ENCODE measurements at regions not wholly inside any gene's neighbourhood (a gene's known extent, or its start where the extent isn't known, plus 50 kb on each side); places are given as distances from the start of the nearest gene placed in this dataset.

DNA sequence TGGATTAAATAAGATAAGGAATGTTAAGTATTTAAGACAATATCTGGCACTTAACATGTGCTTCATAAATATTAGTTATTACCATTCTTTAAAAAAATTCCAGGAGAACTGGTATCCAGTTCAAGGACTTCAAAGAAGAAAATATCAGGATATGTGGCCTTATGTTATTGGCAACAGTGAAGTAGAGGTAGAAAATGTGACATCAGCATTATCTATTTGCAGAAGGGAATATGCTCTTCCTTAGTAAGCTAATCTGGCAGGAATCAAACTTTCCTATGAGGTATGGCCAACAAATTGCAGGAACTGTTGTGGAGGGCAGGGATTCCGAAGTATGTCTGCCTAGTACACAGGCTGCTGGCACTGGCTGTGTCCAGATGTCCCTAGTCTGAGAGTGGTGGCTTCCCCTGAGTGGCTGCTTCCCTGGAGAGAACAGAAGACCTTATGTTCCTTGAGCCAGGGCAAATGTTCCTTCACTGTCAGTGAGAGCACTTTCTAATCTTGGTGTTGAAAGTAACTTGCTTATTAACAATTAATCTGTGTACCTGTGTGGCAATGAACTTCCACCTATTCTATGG, 351.7 kb upstream of the THRB start:
- no peak for DNase-seq

DNA sequence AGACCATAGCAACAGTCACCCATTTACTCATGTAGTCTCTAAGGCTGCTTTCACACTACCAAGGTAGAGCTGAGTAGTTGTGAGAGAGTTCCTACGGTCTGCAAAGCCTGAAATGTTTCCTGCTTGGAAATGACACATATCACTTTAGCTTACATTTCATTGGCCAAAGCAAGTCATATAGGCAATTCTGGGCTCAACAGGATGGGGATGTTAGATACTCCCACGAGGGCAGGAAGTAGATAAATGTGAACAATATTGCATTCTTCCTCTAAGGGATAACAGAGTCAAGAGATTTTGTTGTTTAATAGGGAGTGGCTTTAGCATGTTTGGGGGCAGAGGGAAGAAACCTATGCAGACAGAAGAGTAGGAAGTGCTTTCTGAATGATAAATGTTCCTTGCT, 355.6 kb upstream of the THRB start:
- DNase-seq = no peak

DNA sequence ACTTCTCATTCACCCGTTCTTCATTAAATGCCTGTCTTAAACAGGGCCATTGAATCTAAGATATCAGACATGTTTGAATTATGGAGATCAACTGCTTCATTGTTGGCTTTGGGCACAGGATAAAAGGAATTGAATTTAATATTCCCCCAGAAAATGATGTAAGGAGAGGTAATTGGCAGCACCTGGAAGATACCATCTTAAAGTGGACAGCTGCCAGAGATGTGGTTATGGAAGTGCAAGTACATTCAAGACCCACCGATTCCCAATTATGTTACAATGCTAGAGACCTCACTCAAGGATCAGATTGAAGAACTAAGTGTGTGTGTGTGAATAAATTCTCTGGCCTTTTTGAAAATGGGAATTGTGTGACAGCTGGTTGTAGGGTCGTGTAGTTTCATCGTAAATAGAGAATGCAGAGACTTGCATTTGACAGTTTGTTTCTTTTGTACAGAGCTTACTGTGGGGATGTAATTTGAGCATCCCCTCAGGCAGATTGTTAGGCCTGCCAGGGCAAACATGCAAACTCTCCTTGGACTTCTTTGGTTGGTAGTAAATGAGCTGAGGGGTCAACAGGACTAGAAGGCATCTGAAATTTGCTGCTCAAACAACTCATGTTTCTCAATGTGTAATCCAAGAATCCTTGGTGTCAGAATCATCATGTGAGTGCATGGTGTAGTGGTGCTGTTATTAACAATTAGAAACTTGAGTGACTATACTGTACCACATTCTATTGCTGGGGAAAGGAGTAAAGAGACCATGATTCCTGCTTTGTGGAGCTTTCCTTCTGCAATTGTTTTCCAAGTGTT, 359.2 kb upstream of the THRB start:
- DNase-seq = no peak

DNA sequence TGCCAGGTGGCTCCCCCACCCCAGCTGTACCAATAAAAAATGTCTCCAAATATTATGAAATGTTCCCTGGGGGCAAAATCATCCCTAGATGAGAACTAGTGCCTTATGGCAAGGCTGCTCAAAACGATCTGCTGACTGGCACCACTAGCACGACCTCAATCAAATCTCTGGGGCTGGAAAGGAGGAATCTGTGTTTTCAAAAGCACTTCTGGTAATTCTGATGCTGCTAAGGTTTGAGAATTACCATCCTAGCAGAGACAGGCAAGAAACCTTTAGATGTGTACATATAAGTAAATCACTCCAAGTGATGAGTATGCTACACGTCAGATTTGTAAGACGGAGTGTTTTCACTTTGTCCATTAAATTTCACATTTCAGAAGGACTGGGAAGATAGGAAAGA, 360.1 kb upstream of the THRB start:
- DNase-seq = no peak

DNA sequence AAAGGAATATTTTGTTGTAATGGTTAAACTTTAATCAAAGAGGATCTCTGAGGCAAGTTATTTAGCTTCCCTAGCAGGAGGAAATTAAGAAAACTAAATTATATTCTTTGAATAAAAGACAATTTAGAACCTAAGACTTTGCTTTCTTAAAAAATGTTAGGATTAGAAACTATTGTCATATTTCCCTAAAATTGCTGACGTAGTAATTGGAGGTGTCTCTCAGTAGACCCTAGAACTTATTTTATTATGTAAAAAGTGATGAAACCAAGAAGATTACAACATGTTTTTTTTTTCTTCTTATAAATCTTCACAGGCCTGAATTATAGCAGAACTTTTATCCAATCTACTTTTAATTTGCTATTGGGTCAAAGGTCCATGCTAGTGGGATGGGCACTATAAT, 363.3 kb upstream of the THRB start:
- no peak for DNase-seq

DNA sequence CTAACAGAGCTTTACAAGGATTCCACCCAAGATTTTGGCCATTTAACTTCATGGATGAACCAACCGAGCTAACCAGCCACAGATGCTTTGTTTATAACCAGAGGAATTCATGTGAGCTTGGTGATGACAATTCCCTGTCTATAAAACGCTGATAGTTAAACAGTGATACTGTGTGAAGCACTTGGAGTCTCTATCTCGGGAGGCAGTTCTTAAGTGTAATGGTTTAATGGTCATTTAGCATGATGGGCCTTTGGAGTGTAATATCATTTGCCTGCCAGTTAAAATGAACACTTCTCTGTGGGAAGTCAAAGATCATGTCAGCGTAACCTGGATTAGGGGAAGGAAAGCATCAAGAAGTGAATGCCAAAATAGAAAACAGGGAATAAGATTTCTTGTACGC, 368.6 kb upstream of the THRB start:
- DNase-seq = no peak

DNA sequence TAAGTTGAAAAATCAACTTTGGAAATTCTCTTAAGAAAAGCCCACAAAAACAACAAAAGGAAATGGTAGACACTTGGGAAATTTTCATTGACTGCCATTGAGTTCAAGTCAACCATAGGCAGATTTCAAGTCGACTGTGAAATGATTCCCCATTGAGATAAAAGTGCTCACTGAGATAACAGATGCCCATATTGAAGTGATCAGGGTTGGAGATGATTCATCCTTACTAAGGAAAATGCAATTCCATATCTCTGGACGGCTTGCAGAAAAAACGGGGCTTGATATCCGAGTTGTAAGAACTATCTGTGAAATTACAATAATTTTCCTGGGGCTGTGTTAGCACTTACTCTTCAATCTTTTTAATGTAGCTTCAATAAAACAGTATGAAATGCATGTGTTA, 373.1 kb upstream of the THRB start:
- DNase-seq = no peak

DNA sequence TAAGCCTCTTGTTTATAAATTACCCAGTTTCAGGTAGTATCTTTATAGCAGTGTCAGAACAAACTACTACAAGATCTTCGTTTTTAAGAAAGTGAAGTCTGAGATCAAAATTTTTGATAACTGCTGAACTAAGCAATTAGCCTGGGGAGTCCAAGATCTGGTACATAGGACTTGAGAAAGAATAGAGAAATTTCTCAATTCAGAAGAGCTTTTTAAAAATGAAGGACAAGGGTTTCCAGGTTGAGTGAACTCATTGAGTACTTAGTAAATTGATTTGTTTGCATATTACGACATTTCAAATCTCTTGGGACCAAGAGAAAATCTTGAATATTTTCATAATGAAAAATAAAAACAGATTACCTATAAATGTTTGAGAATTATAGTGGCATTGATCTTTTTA, 386.6 kb upstream of the THRB start:
- no peak for DNase-seq

DNA sequence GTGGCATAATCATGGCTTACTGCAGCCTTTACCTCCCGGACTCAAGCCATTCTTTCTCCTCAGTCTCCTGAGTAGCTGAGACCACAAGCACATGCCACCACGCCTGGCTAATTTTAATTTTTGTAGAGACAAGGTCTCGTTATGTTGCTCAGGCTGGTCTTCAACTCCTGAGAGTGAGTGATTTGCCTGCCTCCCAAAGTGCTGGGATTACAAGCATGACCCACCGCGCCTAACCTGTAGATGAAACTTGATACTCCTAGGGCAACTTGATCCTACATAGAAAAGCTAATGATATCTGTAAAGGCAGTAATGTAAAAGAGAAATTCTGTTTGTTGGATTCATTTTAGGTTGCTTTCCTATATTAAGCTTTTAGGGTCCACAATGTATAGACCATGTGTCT, 391.9 kb upstream of the THRB start:
- DNase-seq = no peak

DNA sequence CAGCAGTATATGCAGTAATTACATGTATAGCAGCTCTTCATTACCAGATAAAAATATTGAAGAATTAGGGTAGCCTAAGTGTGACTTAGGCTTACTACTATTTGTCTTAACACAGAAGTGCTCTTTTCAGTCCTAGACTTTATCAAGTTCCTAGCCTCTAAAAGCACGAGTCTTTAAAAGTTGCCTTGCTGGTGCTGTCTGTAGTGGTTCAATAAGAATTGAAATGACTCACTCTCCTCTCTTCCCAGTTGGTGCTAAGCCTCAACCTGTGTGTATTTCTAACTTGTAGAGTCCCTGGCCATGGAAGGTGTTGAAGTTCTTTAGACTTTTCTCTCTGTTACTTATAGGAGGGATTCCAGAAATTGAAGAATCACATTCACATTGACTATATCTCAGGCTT, 395.4 kb upstream of the THRB start:
- DNase-seq = no peak

DNA sequence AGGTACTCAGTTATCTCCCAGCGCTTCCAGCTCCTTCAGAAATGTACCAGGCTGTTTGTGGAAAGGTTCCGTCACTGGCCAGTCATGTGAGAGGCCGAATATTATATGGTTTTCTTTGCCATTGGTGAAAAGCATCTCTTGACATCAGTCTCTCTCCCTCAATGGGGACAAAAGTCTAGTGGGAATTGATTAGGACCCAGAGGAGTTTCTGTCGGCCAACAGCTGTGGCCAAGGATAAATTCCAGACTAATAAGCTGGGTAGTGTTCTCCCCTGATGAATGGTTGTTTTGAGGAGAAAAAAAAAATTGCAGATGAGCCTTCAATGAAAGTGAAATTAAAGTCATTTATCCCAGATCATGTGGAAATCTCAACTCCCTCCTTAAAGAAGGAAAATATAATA, 404.7 kb upstream of the THRB start:
- DNase-seq = no peak

DNA sequence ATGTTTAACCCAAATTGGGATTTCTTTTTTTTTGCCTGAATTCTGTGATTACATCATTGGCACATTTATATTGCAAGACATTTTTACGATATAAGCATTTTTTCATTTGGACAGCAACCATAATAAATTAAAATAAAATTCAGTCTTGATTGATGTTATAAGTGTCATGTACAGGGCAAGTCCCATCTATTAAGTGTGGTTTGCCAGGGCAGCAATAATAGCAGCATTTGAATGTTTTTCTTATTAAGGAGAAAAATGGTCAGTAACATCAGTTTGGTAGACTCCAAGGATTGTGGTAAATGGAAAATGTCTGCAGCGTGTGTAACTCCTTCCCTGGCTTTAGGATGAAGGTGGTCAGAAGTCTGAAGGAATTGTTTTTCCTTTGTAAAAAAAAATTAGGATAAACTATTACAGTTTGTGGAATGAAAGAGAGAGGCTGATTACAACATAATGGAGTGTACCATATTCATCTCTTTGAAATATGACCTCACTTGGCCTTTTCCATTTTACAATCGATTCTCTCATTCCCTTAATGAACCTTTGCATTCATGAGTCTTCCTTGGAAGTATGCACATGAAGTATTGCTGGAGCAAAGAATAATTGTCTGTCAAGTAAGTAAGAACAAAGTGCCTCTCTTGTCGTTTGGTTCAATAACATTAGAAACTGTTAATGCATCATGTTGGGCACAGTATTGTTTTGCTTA, 405.4 kb upstream of the THRB start:
- no peak for DNase-seq

DNA sequence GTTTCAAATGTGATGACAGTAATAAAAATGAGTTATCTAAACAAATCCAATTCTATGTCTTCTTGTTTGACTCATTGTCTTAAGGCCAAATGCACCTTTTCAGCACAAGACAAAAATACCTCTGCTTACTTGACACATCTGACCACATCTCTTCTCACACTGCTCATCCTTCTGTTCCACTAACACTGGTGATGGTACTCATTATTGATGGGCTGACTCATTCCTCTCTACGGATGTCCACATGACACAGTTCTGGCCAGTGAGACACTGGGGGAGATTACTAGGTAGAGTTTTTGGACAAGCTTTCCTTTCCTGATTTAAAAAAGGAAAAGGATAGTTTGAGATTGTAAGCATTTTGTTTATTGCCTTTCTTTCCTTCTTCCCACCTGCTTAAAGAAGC, 410.6 kb upstream of the THRB start:
- no peak for DNase-seq

DNA sequence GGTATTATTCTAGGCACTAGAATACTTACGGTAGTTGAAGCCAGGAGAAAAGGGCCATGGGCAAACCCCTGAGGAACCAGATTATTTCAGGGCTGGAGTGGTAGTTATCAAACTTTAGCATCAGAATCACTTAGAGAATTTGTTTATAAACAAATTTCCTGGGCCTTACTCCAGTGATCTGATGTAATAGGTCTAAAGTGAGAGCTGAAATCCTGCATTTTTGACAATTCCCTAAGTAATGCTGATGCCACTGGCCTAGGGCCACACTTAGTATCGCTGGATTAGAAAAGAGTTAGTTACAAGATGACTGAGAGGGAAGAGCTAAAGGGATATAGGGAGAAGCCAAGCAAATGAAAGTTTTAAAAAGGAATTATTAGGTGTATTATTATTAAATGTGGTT, 412.5 kb upstream of the THRB start:
- DNase-seq = no peak

DNA sequence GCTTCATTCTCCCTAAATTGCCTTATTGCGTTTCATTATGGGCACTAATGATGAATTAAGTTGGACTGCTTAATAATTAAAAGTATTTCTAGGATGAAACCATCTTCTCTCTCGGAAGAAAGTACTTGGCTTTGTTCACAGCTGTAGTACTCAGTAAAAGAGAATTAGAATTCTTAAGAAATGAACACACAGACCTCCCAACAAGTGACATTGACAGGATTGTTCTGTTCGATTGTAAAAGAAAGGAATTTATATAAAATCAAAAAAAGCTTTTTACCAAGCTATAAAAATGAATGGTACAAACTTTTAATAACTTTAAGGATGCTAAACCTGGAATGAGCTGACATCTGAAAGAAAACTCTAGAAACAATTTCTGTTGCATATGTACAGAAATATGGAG, 416.4 kb upstream of the THRB start:
- DNase-seq = no peak

DNA sequence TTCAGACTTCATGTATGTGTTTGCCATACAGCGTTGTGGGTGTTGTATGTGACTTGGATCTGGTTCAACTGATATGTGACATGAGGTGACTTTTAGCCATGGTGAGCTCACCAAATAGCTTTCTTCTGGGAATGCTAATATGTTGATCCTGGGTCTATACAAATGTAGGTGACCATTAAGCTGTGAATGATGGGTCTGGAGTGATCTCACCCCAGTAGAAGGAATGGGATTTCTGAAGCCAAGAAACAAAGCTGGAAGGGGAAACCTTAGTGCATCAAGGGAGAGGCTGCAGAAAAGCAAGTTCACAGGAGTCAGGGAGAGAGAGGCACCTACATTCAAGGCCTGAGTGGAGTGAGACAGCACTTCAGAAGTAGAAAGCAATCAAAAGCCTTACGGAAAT, 421.0 kb upstream of the THRB start:
- DNase-seq = no peak

DNA sequence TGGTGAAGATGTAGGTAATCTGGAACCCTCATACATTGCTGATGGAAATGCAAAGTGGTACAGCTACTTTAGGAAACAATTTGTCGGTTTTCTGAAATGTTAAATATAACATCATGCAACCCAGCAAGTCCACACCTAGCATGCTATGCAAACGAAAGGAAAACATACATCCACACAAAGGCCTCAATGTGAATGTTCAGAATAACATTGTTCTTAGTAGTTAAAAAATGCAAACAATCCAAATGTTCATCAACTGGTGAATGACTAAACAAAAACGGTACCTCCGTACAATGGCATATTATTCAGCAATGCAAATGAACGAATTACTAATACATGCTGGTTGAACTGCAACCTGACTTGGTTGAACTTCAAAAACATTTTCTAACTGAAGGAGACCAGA, 423.3 kb upstream of the THRB start:
- DNase-seq = no peak

DNA sequence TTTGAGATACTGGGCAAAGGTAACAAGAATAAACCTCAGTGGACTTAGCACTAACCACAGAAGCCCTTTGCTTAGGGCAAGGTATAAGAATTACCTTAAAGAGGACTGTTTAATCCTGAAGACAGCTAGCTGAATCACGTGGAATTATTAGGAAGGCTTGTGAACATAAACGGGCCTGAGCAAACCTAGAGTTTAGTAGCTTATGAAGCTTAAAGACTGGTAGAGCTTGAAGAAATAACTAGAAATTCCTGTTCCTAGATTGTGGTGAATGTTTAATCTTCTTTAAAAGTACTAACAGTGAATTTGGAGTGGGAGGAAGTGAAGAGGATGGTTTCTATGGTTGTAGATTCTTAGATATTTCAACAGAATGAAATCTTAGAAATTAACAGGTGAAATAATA, 428.9 kb upstream of the THRB start:
- no peak for DNase-seq

DNA sequence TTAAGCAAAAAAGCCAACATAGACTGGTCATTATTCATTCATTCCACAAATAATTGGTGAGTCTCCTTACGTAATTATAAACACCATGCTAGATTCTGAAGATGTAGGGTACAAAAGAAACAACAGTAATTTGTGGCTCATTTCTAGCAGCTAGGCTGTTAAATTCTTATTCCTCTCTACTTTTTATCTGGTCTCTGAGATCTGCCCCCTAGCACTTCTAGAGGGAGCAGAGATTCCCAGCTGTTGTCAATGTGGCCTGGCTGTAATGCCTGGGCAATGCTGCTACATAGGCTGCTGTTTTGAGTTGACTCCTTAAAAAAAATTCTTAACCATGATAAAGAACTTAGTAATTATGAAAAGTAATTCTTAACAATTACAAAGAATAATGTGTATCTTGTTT, 434.9 kb upstream of the THRB start:
- no peak for DNase-seq

DNA sequence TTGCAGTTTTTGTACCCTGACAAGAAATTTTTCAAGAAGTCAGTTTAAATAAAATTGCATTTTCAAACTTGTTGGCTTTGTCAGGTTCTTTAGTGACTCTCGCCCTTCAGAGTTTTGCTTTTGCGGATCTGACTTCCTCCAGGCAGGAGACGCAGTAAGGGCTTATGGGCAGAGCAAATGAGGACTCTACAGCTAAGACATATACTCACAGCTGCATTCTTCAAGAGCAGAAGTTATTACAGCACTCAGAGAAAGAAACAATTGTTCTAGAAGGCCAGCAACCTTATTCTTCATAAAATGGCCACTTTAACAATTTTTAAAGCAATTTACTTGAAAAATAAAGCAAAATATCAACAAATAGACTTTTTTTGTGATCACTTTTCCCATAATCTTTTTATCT, 438.8 kb upstream of the THRB start:
- no peak for DNase-seq

DNA sequence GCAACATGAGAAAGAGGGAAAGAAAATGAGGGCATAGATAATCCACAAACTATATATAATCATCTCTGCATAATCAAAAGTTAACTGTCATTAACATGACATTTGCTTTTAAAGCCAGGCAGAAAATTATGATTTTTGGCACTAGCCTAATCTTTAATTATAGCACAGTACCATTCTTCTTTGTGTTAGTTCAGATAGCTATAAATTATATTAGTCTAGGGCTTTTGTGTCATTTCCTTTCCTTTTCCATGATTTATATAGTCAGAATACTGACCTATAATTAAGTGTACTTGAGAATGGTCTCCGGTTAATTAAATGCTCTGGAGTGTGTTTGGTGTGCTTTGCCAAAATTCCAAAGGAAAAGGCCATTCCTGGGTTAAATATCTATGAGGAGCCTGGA, 441.9 kb upstream of the THRB start:
- DNase-seq = no peak

DNA sequence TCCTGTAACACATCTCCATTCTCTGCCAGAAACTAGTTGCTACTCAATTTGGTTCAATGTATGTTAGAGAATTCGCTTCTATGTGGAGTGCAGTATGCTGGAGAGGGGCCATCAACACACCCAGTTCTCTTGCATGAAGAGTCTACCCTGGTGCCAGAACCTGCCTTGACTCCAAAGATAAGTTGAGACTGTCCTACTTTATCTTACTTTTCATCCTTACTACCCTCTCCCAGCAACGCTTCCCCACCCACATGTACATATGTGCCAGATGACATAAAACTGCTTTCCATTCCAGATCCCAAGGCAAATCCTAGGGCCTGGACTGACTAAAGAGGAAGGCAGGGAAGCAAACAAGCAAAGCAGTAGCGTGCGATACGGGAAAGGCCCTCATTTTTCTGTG, 442.6 kb upstream of the THRB start:
- no peak for DNase-seq

DNA sequence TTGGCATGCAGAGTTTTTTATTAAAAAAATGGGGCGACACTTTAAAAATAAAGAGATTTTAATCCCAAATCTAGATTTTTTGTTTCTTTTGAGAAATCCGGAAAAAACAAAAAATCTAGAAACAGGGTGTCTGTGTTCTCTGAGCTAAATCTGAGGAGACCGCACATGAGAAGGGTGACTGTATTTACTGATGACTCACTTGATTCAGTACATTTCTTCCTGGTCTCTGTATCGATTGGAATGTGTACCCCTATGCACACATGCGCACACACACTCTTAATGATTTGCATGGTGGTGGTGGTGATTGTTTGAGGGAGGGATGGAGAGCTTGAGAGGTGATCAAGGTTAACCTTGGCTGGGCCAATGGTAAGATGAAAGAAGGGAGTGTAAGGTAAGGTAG, 443.1 kb upstream of the THRB start:
- DNase-seq = no peak

DNA sequence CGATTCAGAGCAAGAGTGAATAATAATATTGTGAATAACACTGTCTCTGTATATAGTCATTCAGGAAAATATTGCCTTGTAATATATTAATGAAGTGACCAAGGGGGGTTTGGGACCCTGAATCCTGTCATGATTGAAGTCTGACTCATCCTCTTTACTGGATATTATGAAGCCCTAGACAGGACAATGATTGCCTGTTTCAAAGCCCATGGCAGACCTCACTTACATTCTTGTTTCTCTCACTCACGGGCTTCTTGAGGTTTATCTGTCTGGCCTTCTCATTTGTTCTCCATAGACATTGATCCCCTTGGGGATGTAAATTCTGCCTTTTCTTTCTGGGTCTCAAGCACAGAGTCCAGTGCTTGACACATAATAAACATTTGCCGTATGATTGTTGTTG, 449.3 kb upstream of the THRB start:
- no peak for DNase-seq

All from hematopoietic multipotent progenitor cell treated with erythropoietin and hydrocortisone succinate and interleukin-3 and kit ligand, for 8 days (in vitro differentiated cells).